ENCODE measurements at regions not wholly inside any gene's neighbourhood (a gene's known extent, or its start where the extent isn't known, plus 50 kb on each side); places are given as distances from the start of the nearest gene placed in this dataset.

- Histone ChIP-seq H3K36me3 (no peaks in the 10 kb centered on the region), H3K27me3 (no peaks in the 10 kb centered on the region), H3K27ac (no peak overlapping the region), H3K4me1 (no peaks in the 10 kb centered on the region), H3K9me3 (no peaks in the 10 kb centered on the region), H3K4me3 (no peak overlapping the region)
- TF ChIP-seq, protein P1, sequence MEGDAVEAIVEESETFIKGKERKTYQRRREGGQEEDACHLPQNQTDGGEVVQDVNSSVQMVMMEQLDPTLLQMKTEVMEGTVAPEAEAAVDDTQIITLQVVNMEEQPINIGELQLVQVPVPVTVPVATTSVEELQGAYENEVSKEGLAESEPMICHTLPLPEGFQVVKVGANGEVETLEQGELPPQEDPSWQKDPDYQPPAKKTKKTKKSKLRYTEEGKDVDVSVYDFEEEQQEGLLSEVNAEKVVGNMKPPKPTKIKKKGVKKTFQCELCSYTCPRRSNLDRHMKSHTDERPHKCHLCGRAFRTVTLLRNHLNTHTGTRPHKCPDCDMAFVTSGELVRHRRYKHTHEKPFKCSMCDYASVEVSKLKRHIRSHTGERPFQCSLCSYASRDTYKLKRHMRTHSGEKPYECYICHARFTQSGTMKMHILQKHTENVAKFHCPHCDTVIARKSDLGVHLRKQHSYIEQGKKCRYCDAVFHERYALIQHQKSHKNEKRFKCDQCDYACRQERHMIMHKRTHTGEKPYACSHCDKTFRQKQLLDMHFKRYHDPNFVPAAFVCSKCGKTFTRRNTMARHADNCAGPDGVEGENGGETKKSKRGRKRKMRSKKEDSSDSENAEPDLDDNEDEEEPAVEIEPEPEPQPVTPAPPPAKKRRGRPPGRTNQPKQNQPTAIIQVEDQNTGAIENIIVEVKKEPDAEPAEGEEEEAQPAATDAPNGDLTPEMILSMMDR (IDR thresholded peaks at IDR 0.05) = no peak
- DNase-seq (ENCODE audit: low spot score in 2 of 2) = no peak
- intact Hi-C loops (cut with DNase I) = no loop called here
Observed at GRCh38 chr14:100451264-100451663, 128.1 kb downstream of the SLC25A47 start.

GRCh38 chr14:100453930-100454329 is 130.8 kb downstream of the SLC25A47 start:
- Histone ChIP-seq H3K4me1 (no peaks in the 10 kb centered on the region), H3K36me3 (no peaks in the 10 kb centered on the region), H3K4me3 (no peak overlapping the region), H3K27me3 (no peaks in the 10 kb centered on the region), H3K9me3 (no peaks in the 10 kb centered on the region), H3K27ac (no peak overlapping the region)
- DNase-seq (ENCODE audit: low spot score in 2 of 2) = no peak
- intact Hi-C loops (cut with DNase I) = no loop called here
- TF ChIP-seq, protein P1 (IDR thresholded peaks at IDR 0.05) = no peak

DNA sequence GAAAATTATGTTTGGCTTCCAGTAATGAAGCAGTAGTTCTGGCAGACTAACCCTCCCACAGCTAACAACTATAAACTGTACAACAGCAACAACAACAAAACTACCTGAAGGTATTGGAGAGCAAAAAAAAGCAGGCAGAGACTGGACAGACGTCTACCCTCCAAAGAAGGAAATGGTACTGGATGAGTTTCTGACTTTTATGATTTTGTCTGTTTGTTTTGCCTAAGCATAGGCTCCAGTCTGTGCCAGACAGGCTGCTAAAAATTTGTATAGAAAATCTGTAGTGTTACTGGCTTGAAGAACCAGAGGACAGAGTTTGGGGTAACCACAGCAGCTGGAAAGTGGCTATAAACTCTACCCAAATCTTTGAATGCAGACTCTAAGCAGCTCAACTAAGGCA is 131.3 kb downstream of the SLC25A47 start:
- no peak for DNase-seq (ENCODE audit: low spot score in 2 of 2)
- no peaks in the 10 kb centered on the region for H3K4me1 ChIP-seq
- H3K27ac ChIP-seq = no peak overlapping the region
- no peaks in the 10 kb centered on the region for H3K27me3 ChIP-seq
- no peak overlapping the region for H3K4me3 ChIP-seq
- TF ChIP-seq, protein P1 (IDR thresholded peaks at IDR 0.05) = no peak
- no peaks in the 10 kb centered on the region for H3K36me3 ChIP-seq
- no peaks in the 10 kb centered on the region for H3K9me3 ChIP-seq
- intact Hi-C loops (cut with DNase I) = no loop called here

DNA sequence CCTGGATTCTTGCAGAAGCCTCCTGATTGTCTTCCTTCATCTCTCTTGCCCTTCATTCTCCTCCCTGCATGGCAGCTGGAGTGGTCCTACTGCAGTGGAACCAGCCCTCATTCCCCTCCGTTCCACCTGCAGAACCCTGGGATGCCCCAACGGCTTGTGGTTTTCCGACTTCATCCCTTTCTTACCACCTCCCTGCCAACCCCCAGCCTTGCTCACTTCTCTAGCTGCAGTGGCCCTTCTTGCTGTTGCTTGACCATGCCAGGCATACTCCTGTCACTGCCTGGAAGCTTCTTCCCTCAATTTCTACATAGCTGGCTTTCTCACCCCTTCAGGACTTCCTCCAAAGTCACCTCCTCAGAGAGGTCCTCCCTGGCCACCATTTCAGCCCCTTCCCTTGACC is 123.3 kb downstream of the BEGAIN start:
- Histone ChIP-seq H3K9me3 (no peaks in the 10 kb centered on the region), H3K4me3 (no peak overlapping the region), H3K27me3 (no peaks in the 10 kb centered on the region), H3K27ac (no peak overlapping the region), H3K36me3 (peaks cover 0 to 9% of the 10 kb centered on the region in 2 donors), H3K4me1 (no peaks in the 10 kb centered on the region)
- intact Hi-C loops (cut with DNase I) = no loop called here
- TF ChIP-seq, protein P1 (IDR thresholded peaks at IDR 0.05) = no peak
- no peak for DNase-seq (ENCODE audit: low spot score in 2 of 2)

- Histone ChIP-seq H3K4me3 (no peak overlapping the region), H3K27ac (no peak overlapping the region), H3K27me3 (no peaks in the 10 kb centered on the region), H3K9me3 (no peaks in the 10 kb centered on the region), H3K4me1 (no peaks in the 10 kb centered on the region), H3K36me3 (peaks cover 0 to 13% of the 10 kb centered on the region in 2 donors)
- no peak for DNase-seq (ENCODE audit: low spot score in 2 of 2)
- TF ChIP-seq, protein P1 (IDR thresholded peaks at IDR 0.05) = no peak
- intact Hi-C loops (cut with DNase I) = no loop called here
Observed at GRCh38 chr14:100466111-100466856, 120.9 kb downstream of the BEGAIN start.
